T-helper 17 cell (primary cell): ENCODE measurements at regions not wholly inside any gene's neighbourhood (a gene's known extent, or its start where the extent isn't known, plus 50 kb on each side); places are given as distances from the start of the nearest gene placed in this dataset.
"Not testable (repeated sequence)": the region's sequence is repeated elsewhere in the genome, so short reads cannot be mapped to it uniquely, and the experiment has no call there.

ENCODE experiments used
- ATAC-seq: fragments of 150-1000 bp; cut with Tn5 transposase; 2 replicates; pipeline ENCODE4 v1.10.0; 2021; ENCODE audit warnings: mild to moderate bottlenecking, moderate library complexity
- DNase-seq, 3 donors: peaks; one replicate each; pipeline versions ENCODE4 v3.0.0 to v3.0.0-alpha.2; 2020 to 2021
- H3K9me3 ChIP-seq: one replicate; pipeline ENCODE4 v1.7.0; 2013; ENCODE audit warnings: low read length, mild to moderate bottlenecking; ENCODE audit not compliant: control insufficient read depth, poor library complexity, severe bottlenecking
- H3K27ac Mint-ChIP-seq: one replicate; pipeline ENCODE4 v1.8.0; 2022; ENCODE audit warnings: mild to moderate bottlenecking, moderate library complexity, mixed read lengths
- H3K27me3 Mint-ChIP-seq: one replicate; pipeline ENCODE4 v1.8.0; 2022; ENCODE audit warnings: mixed read lengths
- H3K36me3 Mint-ChIP-seq: one replicate; pipeline ENCODE4 v1.8.0; 2022; ENCODE audit warnings: low read depth, mixed read lengths
- H3K4me1 Mint-ChIP-seq: one replicate; pipeline ENCODE4 v1.8.0; 2022; ENCODE audit warnings: mild to moderate bottlenecking, mixed read lengths
- H3K4me3 Mint-ChIP-seq: one replicate; pipeline ENCODE4 v1.8.0; 2022; ENCODE audit warnings: mild to moderate bottlenecking, moderate library complexity, mixed read lengths

- ATAC-seq (no peak), DNase-seq (no peak)
- H3K4me3 Mint-ChIP-seq: no peak overlapping the region
- H3K27me3 Mint-ChIP-seq: peaks cover 41% of the 10 kb centered on the region
- no peak overlapping the region for H3K27ac Mint-ChIP-seq
- no peaks in the 10 kb centered on the region for H3K9me3 ChIP-seq
- H3K4me1 Mint-ChIP-seq: no peaks in the 10 kb centered on the region
- no peaks in the 10 kb centered on the region for H3K36me3 Mint-ChIP-seq
These were observed 129.8 kb upstream of the FOXQ1 start for GRCh38 chr6:1181939-1182605.

DNA sequence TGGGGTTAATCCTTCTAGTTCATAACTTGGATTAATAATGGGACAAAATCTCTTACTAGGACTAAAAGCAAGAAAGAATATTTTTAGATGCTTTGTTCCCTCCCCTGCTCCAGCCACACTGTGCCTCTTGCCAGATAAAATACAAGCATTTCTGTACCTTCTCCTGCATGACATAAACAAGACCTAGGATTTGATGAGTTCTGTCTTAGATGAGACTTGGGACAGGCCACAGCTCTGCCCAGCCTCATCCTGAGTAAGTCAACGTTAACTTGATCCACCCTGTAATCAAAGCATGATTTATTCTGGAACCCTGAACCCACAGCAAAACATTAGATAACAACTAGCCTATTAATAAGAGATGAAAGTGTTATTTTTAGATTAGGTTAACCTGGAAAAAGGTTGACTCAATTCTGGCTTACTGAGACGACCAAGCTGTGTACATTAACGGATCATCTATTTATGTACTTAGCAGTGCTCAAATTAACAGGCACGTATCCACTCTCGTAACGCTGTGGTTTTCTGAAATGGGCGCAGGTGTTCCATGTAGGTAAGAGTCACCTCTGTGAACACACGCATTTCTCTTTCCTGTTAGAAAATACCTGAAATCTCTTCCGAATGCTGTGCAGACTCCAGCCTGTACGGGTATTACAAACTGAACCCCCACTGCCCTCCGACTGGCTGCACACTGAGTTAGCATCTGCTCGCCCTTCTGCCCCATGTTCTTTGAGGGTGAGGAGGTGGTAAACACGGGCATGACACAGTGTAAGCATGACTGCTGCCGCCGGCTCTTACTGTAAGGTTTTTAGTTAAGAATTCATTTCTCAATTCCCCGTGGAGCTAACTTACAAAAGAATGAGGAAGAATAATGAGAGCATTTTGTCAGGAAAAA, 132.1 kb upstream of the FOXQ1 start:
- peaks cover 60% of the 10 kb centered on the region for H3K27me3 Mint-ChIP-seq
- no peaks in the 10 kb centered on the region for H3K9me3 ChIP-seq
- H3K4me1 Mint-ChIP-seq: no peaks in the 10 kb centered on the region
- H3K27ac Mint-ChIP-seq: no peak overlapping the region
- ATAC-seq (no peak), DNase-seq (no peak)
- no peak overlapping the region for H3K4me3 Mint-ChIP-seq
- H3K36me3 Mint-ChIP-seq: no peaks in the 10 kb centered on the region

- ATAC-seq: no peak
- Mint-ChIP-seq H3K36me3 (no peaks in the 10 kb centered on the region), H3K4me1 (no peaks in the 10 kb centered on the region), H3K27ac (no peak overlapping the region), H3K4me3 (no peak overlapping the region), H3K27me3 (peaks cover 60% of the 10 kb centered on the region)
- peaks cover 2% of the 10 kb centered on the region for H3K9me3 ChIP-seq
- DNase-seq: no peak
These were observed 133.3 kb upstream of the FOXQ1 start for GRCh38 chr6:1178590-1178989.

DNA sequence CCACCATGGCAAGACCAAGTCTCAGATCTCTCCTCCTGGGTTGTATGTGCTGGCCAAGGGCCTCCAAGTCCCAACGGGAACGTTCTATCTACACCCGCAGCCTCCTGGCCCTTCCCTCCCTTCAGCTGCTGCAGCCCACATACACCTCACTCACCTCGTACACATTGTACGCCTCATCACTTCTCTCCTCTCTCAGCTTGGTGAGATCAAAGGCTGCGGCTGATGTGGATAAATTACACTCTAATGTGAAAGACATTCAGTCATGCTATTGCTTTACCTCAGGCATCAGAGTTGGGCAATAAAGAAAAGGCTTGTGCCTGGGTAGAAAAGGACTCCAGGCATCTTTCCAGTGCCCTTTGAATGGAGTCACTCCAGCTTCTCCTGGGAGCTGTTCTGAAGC, 135.3 kb upstream of the FOXQ1 start:
- peaks cover 2% of the 10 kb centered on the region for H3K9me3 ChIP-seq
- Mint-ChIP-seq H3K27ac (no peak overlapping the region), H3K4me1 (no peaks in the 10 kb centered on the region), H3K27me3 (peaks cover 56% of the 10 kb centered on the region), H3K36me3 (no peaks in the 10 kb centered on the region), H3K4me3 (no peak overlapping the region)
- ATAC-seq: no peak
- no peak for DNase-seq

DNA sequence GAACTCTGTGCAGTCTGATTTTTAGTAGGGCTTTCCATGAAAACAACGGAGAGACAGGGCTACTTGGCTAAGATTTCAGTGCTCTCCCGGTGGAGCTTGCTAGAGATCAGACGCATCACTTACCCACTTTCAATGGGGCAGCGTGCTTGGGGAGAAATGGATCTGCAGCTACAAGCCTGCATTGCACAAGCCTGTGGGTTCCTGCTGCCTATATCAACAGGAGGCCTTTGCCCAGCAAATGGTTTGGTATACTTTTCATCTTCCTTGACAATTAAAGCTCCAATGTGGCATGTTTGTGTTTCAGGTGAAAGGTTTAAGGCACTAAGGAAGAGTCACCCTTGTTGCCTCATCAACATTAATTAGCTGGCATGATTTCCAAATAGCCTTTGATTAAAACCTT, 136.0 kb upstream of the FOXQ1 start:
- no peak for DNase-seq
- H3K4me1 Mint-ChIP-seq: no peaks in the 10 kb centered on the region
- H3K4me3 Mint-ChIP-seq: no peak overlapping the region
- no peak for ATAC-seq
- peaks cover 53% of the 10 kb centered on the region for H3K27me3 Mint-ChIP-seq
- H3K9me3 ChIP-seq: peaks cover 2% of the 10 kb centered on the region
- H3K27ac Mint-ChIP-seq: no peak overlapping the region
- no peaks in the 10 kb centered on the region for H3K36me3 Mint-ChIP-seq

DNA sequence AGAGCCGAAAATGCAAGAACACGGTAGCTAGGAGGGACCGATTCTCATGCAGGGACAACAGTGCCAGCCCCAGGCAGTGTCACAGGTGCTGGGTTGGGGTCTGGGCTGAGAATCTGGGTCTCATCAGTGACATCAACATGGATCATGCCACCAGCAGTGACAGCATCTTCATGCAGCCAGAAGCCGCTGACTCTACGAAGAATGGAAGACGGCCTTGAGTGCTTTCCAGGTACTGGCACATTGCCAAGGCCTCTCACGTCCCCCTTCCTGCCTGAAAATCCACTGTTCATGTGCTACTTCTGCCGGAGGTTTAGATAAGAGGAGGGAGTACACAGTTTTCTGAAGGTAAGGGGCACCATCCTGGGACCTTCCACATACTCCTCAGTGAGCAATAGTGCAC, 141.1 kb upstream of the FOXQ1 start:
- H3K4me3 Mint-ChIP-seq: no peak overlapping the region
- DNase-seq (no peak), ATAC-seq (no peak)
- peaks cover 2% of the 10 kb centered on the region for H3K9me3 ChIP-seq
- no peak overlapping the region for H3K27ac Mint-ChIP-seq
- no peaks in the 10 kb centered on the region for H3K36me3 Mint-ChIP-seq
- no peaks in the 10 kb centered on the region for H3K4me1 Mint-ChIP-seq
- peaks cover 22% of the 10 kb centered on the region for H3K27me3 Mint-ChIP-seq

DNA sequence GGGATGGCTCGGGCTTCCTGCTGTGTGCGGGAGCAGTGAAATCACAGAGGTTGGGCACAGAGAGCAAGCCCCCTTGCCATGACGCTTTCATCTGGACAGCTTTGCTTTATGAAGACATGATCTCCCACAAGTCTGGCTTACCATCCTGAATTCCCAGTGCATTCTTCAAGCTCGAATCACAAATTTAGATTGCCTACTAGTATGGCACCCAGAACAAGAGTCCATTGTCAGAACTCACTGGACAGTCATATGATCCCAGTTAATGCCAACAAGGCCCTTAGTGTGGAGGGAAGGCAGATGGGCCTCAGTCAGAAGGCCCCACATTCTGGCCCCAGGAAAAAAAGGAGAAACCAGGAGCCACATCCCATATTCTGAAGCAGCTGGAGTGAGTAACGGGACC, 147.3 kb upstream of the FOXQ1 start:
- Mint-ChIP-seq H3K4me3 (no peak overlapping the region), H3K36me3 (no peaks in the 10 kb centered on the region), H3K27me3 (peaks cover 44% of the 10 kb centered on the region), H3K27ac (no peak overlapping the region), H3K4me1 (peaks cover 4% of the 10 kb centered on the region)
- H3K9me3 ChIP-seq: no peaks in the 10 kb centered on the region
- ATAC-seq (no peak), DNase-seq (no peak)

GRCh38 chr6:1163501-1163900, 148.4 kb upstream of the FOXQ1 start:
- no peaks in the 10 kb centered on the region for H3K9me3 ChIP-seq
- no peak overlapping the region for H3K27ac Mint-ChIP-seq
- no peak overlapping the region for H3K4me3 Mint-ChIP-seq
- DNase-seq (no peak), ATAC-seq (no peak)
- H3K27me3 Mint-ChIP-seq: peaks cover 55% of the 10 kb centered on the region
- H3K36me3 Mint-ChIP-seq: no peaks in the 10 kb centered on the region
- peaks cover 4% of the 10 kb centered on the region for H3K4me1 Mint-ChIP-seq

DNA sequence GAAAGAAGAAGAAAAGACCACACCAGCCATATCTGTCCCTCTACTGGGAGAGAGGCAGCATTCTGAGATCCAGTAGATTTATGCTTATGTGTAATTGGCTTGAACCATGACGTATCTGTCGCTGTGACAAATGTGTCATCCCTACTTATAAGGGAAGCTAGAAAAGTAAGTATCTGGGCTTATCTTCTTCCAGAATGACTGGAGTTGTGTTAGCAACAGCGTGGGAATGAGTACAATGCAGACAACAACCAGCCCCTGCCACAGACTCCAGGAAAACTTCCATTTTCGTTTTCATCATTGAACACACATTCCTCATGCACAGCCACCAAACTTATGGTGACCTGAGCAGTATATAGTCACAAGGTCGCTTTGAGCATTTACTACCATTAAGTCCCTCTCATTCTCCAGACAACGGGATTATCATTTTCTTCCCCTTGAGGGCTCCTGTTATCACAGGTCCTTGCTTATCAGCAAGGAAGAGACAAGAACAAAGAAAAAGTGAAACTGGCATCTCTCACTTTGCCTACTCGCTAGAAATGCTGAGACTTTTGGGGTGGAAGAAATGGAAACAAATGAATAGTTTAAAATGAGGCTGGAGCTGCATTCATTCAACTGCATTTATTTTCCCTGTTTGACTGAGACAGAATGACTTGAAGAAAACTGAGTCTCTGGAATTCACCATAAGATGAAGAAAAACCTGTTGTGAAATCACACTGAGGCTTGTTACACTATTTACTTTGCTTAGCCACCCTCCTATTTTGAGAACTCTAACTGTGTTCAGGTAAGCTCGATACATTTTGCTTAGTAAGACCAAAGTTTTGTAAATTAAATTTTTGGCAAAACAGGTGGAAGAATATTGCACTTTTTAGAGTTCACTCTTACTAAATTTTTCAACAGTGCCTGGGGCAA, 149.3 kb upstream of the FOXQ1 start:
- H3K4me3 Mint-ChIP-seq: peak overlapping the region; percentile 25
- peaks cover 58% of the 10 kb centered on the region for H3K27me3 Mint-ChIP-seq
- ATAC-seq (no peak), DNase-seq (no peak)
- H3K27ac Mint-ChIP-seq: no peak overlapping the region
- H3K36me3 Mint-ChIP-seq: no peaks in the 10 kb centered on the region
- H3K9me3 ChIP-seq: no peaks in the 10 kb centered on the region
- peaks cover 4% of the 10 kb centered on the region for H3K4me1 Mint-ChIP-seq

DNA sequence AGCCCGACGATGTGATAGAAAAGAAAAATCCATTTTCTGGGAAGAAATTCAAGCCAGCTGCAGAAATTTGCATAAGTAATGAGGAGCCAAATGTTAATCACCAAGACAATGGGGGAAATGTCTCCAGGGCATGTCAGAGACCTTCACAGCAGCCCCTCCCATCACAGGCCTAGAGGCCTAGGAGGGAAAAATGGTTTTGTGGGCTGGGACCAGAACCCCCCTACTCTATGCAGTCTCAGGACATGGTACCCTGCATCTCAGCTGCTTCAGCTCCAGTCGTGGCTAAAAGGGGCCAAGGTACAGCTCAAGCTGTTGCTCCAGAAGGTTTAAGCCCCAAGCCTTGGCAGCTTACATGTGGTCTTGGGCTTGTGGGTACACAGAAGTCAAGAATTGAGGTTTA, 155.5 kb upstream of the FOXQ1 start:
- DNase-seq, H3K4me1 Mint-ChIP-seq, H3K27ac Mint-ChIP-seq, ATAC-seq, H3K4me3 Mint-ChIP-seq, H3K36me3 Mint-ChIP-seq, H3K9me3 ChIP-seq: not testable (repeated sequence)
- H3K27me3 Mint-ChIP-seq: peaks cover 36% of the 10 kb centered on the region

- ATAC-seq (no peak), DNase-seq (no peak)
- no peaks in the 10 kb centered on the region for H3K4me1 Mint-ChIP-seq
- peaks cover 36% of the 10 kb centered on the region for H3K27me3 Mint-ChIP-seq
- no peaks in the 10 kb centered on the region for H3K9me3 ChIP-seq
- no peak overlapping the region for H3K4me3 Mint-ChIP-seq
- H3K36me3 Mint-ChIP-seq: no peaks in the 10 kb centered on the region
- H3K27ac Mint-ChIP-seq: no peak overlapping the region
These were observed 158.1 kb upstream of the FOXQ1 start for GRCh38 chr6:1153696-1154245.

DNA sequence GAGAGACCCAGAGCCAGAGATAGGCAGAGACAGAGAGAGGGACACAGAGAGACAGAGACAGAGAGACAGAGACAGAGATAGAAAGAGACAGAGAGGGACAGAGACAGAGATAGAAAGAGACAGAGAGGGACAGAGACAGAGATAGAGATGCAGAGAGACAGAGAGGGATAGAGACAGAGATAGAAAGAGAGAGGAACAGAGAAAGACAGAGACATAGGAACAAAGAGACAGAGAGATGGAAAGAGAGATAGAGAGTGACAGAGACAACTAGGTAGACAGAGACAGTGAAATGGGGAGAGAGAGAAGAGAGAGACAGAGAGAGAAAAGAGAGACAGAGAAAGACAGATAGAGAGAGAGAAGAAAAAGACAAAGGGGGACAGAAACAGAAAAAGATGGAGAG, 165.4 kb upstream of the FOXQ1 start:
- no peaks in the 10 kb centered on the region for H3K9me3 ChIP-seq
- no peak for ATAC-seq
- H3K27me3 Mint-ChIP-seq: peaks cover 45% of the 10 kb centered on the region
- H3K36me3 Mint-ChIP-seq: no peaks in the 10 kb centered on the region
- no peak for DNase-seq
- H3K27ac Mint-ChIP-seq: no peak overlapping the region
- H3K4me3 Mint-ChIP-seq: no peak overlapping the region
- no peaks in the 10 kb centered on the region for H3K4me1 Mint-ChIP-seq

- H3K4me1 Mint-ChIP-seq: no peaks in the 10 kb centered on the region
- H3K27ac Mint-ChIP-seq: no peak overlapping the region
- ATAC-seq (no peak), DNase-seq (no peak)
- peaks cover 38% of the 10 kb centered on the region for H3K27me3 Mint-ChIP-seq
- no peaks in the 10 kb centered on the region for H3K9me3 ChIP-seq
- no peak overlapping the region for H3K4me3 Mint-ChIP-seq
- no peaks in the 10 kb centered on the region for H3K36me3 Mint-ChIP-seq
These were observed 166.1 kb upstream of the FOXQ1 start for GRCh38 chr6:1145768-1146218.
